ENCODE measurements at regions not wholly inside any gene's neighbourhood (a gene's known extent, or its start where the extent isn't known, plus 50 kb on each side); places are given as distances from the start of the nearest gene placed in this dataset.

GRCh38 chr10:28393956-28394568, 91.2 kb upstream of the MPP7 start:
- Histone ChIP-seq H3K27ac (ENCODE audit: low read length) (no peak overlapping the region), H3K4me2 (ENCODE audit: insufficient read depth, low read length) (no peak overlapping the region), H3K4me3 (ENCODE audit: low read depth in 1 of 2, low read length in 2 of 2) (no peak overlapping the region)

GRCh38 chr10:28396331-28396730, 93.5 kb upstream of the MPP7 start:
- Histone ChIP-seq H3K36me3 (ENCODE audit: insufficient read depth, low read length) (no peaks in the 10 kb centered on the region), H3K9ac (ENCODE audit: low read depth, low read length) (no peak overlapping the region), H3K4me3 (ENCODE audit: low read depth in 1 of 2, low read length in 2 of 2) (no peak overlapping the region), H3K27me3 (ENCODE audit: insufficient read depth, low read length, poor library complexity) (peaks cover 5% of the 10 kb centered on the region), H3K79me2 (ENCODE audit: insufficient read depth, low read length) (no peaks in the 10 kb centered on the region), H4K20me1 (ENCODE audit: insufficient read depth, low read length) (no peaks in the 10 kb centered on the region), H3K4me2 (ENCODE audit: insufficient read depth, low read length) (no peak overlapping the region), H2AFZ (ENCODE audit: low read depth, low read length) (no peak overlapping the region), H3K27ac (ENCODE audit: low read length) (no peak overlapping the region), H3K9me3 (ENCODE audit: insufficient read depth, low read length, severe bottlenecking) (no peaks in the 10 kb centered on the region), H3K4me1 (ENCODE audit: insufficient read depth, low read length) (peaks cover 3% of the 10 kb centered on the region; the same call in 1 of the 2 replicates)
- ATAC-seq (ENCODE audit: insufficient read depth, low read depth): no peak
- no peak for DNase-seq
- TF ChIP-seq CTCF (IDR thresholded peaks at IDR 0.05; ENCODE audit: borderline replicate concordance, extremely low read depth, low read length, poor library complexity, severe bottlenecking) (no peak), EZH2 (IDR thresholded peaks at IDR 0.05; ENCODE audit: borderline replicate concordance, low read depth, low read length, severe bottlenecking) (no peak)

More at GRCh38 chr10:28393956-28394568, 91.2 kb upstream of the MPP7 start:
- H2AFZ ChIP-seq (ENCODE audit: low read depth, low read length): no peak overlapping the region
- H3K36me3 ChIP-seq (ENCODE audit: insufficient read depth, low read length): no peaks in the 10 kb centered on the region
- no peaks in the 10 kb centered on the region for H3K9me3 ChIP-seq (ENCODE audit: insufficient read depth, low read length, severe bottlenecking)
- DNase-seq: peak; percentile 65
- no peaks in the 10 kb centered on the region for H3K79me2 ChIP-seq (ENCODE audit: insufficient read depth, low read length)
- ATAC-seq (ENCODE audit: insufficient read depth, low read depth): peak; percentile 95
- H3K27me3 ChIP-seq (ENCODE audit: insufficient read depth, low read length, poor library complexity): no peaks in the 10 kb centered on the region
- H3K4me1 ChIP-seq (ENCODE audit: insufficient read depth, low read length): peaks cover 3% of the 10 kb centered on the region; the same call in 1 of the 2 replicates
- H4K20me1 ChIP-seq (ENCODE audit: insufficient read depth, low read length): no peaks in the 10 kb centered on the region
- H3K9ac ChIP-seq (ENCODE audit: low read depth, low read length): no peak overlapping the region
- TF ChIP-seq EZH2 (IDR thresholded peaks at IDR 0.05; ENCODE audit: borderline replicate concordance, low read depth, low read length, severe bottlenecking) (no peak), CTCF (IDR thresholded peaks at IDR 0.05; ENCODE audit: borderline replicate concordance, extremely low read depth, low read length, poor library complexity, severe bottlenecking) (peak; percentile 92)

GRCh38 chr10:28397229-28397628, 94.4 kb upstream of the MPP7 start:
- no peaks in the 10 kb centered on the region for H3K36me3 ChIP-seq (ENCODE audit: insufficient read depth, low read length)
- no peaks in the 10 kb centered on the region for H3K79me2 ChIP-seq (ENCODE audit: insufficient read depth, low read length)
- DNase-seq (no peak), ATAC-seq (ENCODE audit: insufficient read depth, low read depth) (no peak)
- no peak for TF ChIP-seq CTCF (IDR thresholded peaks at IDR 0.05; ENCODE audit: borderline replicate concordance, extremely low read depth, low read length, poor library complexity, severe bottlenecking)
- no peak for TF ChIP-seq EZH2 (IDR thresholded peaks at IDR 0.05; ENCODE audit: borderline replicate concordance, low read depth, low read length, severe bottlenecking)
- H3K4me2 ChIP-seq (ENCODE audit: insufficient read depth, low read length): no peak overlapping the region
- no peaks in the 10 kb centered on the region for H4K20me1 ChIP-seq (ENCODE audit: insufficient read depth, low read length)
- peaks cover 3% of the 10 kb centered on the region; the same call in 1 of the 2 replicates for H3K4me1 ChIP-seq (ENCODE audit: insufficient read depth, low read length)
- H3K9me3 ChIP-seq (ENCODE audit: insufficient read depth, low read length, severe bottlenecking): no peaks in the 10 kb centered on the region
- H3K27ac ChIP-seq (ENCODE audit: low read length): no peak overlapping the region
- peaks cover 6% of the 10 kb centered on the region for H3K27me3 ChIP-seq (ENCODE audit: insufficient read depth, low read length, poor library complexity)
- no peak overlapping the region for H3K9ac ChIP-seq (ENCODE audit: low read depth, low read length)
- no peak overlapping the region for H2AFZ ChIP-seq (ENCODE audit: low read depth, low read length)
- H3K4me3 ChIP-seq (ENCODE audit: low read depth in 1 of 2, low read length in 2 of 2): no peak overlapping the region

Measured in DND-41 (cell line).